ENCODE measurements at regions not wholly inside any gene's neighbourhood (a gene's known extent, or its start where the extent isn't known, plus 50 kb on each side); places are given as distances from the start of the nearest gene placed in this dataset.

DNA sequence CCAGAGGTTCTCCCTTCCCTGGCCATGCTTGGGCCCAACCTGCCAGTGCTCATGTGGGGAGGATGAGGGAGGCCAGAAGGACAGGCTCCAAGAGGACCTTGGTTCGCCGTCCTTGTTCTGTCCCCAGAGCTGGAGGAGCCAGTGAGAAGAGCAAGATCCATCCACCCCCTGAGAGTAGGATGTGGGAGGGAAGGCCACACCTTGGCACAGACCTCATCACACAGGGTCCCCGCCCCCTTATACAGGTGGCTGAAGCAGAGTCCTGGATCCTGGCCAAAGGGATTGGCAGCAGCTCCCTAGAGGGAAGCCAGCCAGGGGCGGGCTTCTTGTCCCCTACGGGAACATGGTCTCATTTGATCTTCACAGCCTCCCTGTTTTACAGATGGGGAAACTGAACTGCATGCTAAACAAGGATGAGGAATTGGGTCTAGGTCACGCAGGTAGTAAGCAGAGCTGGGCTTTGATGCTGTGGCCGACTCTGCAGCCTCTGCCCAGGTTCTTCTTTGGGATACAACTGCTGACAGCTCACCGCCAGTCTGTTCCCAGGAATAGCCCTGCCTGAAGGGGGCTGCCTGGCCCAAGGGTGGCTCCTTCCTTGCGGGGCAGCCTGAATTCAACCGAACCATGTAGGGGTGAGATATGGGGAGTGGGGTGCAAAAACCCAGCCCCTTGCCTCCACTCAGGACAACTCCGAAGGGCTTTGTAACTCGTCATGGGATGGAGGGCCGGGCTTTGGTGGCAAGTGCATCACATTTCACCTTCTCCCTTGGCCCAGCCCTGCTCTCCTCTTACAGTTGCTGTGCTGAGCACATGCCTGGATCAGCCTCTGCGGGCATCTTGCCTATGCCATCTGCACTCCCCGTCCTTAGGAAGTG, 62.2 kb upstream of the KDM7A start:
- H3K36me3 ChIP-seq (ENCODE audit: insufficient read depth, low read length), result no peaks in the 10 kb centered on the region
- H3K4me3 ChIP-seq (ENCODE audit: low read length), result no peak overlapping the region
- no peak overlapping the region for H3K4me2 ChIP-seq (ENCODE audit: low read length)
- peaks cover 68% of the 10 kb centered on the region for H3K27me3 ChIP-seq (ENCODE audit: control insufficient read depth, insufficient read depth, low read length)
- no peaks in the 10 kb centered on the region for H3K4me1 ChIP-seq (ENCODE audit: control insufficient read depth, insufficient read depth, low read length)
- no peak overlapping the region for H3K9ac ChIP-seq (ENCODE audit: low read depth, low read length)
- no peaks in the 10 kb centered on the region for H3K9me3 ChIP-seq (replicated peaks; ENCODE audit: low read length)

DNA sequence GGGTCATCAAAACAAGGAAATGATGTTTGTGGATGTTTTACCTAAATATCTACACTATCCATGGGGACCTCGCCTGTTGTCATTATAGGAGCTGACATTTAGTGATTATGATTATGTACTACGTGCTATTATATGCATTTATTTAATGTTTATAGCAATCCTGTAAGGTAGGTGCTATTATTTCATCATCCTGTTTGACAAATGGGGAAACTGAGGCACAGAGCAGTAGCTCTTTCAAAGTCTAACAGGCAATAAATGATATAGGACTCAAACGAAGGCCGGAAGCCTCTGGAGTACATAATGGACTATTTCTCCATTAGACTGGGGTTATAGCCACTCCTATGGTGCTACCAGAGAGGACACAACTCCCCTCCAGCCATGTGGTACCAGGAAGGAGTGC, 60.6 kb upstream of the KDM7A start:
- Histone ChIP-seq H3K27me3 (ENCODE audit: control insufficient read depth, insufficient read depth, low read length) (peaks cover 70% of the 10 kb centered on the region), H3K9me3 (replicated peaks; ENCODE audit: low read length) (no peaks in the 10 kb centered on the region), H3K4me3 (ENCODE audit: low read length) (no peak overlapping the region), H3K36me3 (ENCODE audit: insufficient read depth, low read length) (no peaks in the 10 kb centered on the region), H3K9ac (ENCODE audit: low read depth, low read length) (no peak overlapping the region), H3K4me1 (ENCODE audit: control insufficient read depth, insufficient read depth, low read length) (no peaks in the 10 kb centered on the region), H3K4me2 (ENCODE audit: low read length) (no peak overlapping the region)

DNA sequence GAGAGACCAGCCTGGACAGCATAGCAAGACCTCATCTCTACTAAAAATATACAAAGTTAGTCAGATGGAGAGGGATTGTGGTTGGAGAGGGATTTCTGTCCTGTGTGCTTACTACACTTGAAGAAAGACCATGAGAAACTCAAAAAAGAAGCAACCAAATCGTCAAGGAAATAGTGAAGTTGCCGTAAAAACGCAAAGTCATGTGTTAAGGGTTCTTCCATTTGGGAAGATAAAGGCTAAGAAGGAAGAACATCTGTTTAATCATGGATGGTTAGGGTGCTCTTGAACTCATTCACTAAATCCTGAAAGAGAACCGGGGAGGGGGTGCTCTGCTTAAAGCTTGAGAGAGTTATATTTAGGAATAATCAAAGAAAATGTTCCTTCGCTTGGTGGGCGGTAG, 59.8 kb upstream of the KDM7A start:
- no peaks in the 10 kb centered on the region for H3K36me3 ChIP-seq (ENCODE audit: insufficient read depth, low read length)
- no peaks in the 10 kb centered on the region for H3K4me1 ChIP-seq (ENCODE audit: control insufficient read depth, insufficient read depth, low read length)
- H3K9ac ChIP-seq (ENCODE audit: low read depth, low read length), result no peak overlapping the region
- H3K4me3 ChIP-seq (ENCODE audit: low read length), result no peak overlapping the region
- H3K4me2 ChIP-seq (ENCODE audit: low read length), result no peak overlapping the region
- peaks cover 69% of the 10 kb centered on the region for H3K27me3 ChIP-seq (ENCODE audit: control insufficient read depth, insufficient read depth, low read length)
- no peaks in the 10 kb centered on the region for H3K9me3 ChIP-seq (replicated peaks; ENCODE audit: low read length)

DNA sequence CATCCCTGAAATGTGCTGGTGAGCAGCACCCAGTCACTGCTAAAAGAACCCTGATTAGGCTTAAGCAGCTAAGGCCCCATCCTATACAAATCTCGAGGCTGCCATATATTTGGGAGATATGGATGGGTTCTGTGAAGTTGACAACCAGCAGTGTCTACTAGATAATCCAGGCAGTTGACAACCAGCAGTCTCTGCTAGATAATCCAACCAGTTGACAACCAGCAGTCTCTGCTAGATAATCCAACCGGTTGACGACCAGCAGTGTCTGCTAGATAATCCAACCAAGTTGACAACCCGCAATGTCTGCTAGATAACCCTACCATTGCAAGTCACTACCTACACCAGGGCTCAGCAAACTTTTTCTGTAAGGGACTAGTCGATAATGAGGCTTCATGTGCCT, 58.3 kb upstream of the KDM7A start:
- no peak overlapping the region for H3K4me3 ChIP-seq (ENCODE audit: low read length)
- no peak overlapping the region for H3K4me2 ChIP-seq (ENCODE audit: low read length)

DNA sequence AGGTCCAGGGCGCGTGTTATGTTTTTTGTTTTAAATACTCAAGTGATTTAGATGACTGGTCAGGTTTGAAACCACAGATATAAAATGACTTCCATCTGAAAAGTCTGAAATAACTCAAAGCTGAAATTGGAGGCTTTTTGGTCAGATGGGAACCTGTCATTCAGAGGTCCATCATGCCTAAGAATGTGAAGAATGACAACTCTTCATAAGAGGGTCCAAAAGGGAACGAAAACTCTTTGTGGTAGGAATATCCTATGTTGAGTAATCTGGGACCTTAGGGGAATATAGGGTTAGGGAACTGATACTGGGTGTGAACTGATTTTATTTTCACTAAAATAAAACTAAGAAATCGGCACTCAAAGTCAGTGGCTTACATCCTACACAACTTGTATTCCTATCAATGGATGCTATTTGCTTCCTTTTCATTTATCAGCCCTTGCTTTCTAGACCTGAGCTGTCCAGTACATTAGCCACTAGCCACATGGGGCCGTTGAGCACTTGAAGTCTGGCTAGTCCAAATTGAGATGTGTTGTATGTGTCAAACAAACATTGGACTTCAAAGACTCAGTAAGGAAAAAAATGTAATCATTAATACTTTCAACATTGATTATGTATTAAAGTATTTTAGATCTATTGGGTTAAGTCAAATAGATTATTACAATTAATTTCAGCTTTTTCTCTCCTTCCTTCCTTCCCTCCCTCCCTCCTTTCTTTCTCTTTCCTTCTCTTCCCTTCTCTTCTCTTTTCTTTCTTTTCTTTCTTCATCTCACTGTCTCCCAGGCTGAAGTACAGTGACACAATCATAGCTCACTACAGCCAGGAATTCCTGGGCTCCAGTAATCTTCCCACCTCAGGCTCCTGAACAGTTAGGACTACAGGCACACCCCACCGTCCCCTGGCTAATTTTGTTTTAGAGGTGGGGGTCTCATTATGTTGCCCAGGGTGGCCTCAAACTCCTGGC, 56.5 kb upstream of the KDM7A start:
- Histone ChIP-seq H3K9me3 (replicated peaks; ENCODE audit: low read length) (no peaks in the 10 kb centered on the region), H3K36me3 (ENCODE audit: insufficient read depth, low read length) (no peaks in the 10 kb centered on the region), H3K4me2 (ENCODE audit: low read length) (no peak overlapping the region), H3K4me3 (ENCODE audit: low read length) (no peak overlapping the region), H3K27me3 (ENCODE audit: control insufficient read depth, insufficient read depth, low read length) (peaks cover 70% of the 10 kb centered on the region), H3K4me1 (ENCODE audit: control insufficient read depth, insufficient read depth, low read length) (peaks cover 14% of the 10 kb centered on the region), H3K9ac (ENCODE audit: low read depth, low read length) (no peak overlapping the region)

More for the DNA sequence above, 58.3 kb upstream of the KDM7A start:
- Histone ChIP-seq H3K4me1 (ENCODE audit: control insufficient read depth, insufficient read depth, low read length) (peaks cover 14% of the 10 kb centered on the region), H3K27me3 (ENCODE audit: control insufficient read depth, insufficient read depth, low read length) (peaks cover 75% of the 10 kb centered on the region), H3K36me3 (ENCODE audit: insufficient read depth, low read length) (no peaks in the 10 kb centered on the region), H3K9me3 (replicated peaks; ENCODE audit: low read length) (no peaks in the 10 kb centered on the region), H3K9ac (ENCODE audit: low read depth, low read length) (no peak overlapping the region)

DNA sequence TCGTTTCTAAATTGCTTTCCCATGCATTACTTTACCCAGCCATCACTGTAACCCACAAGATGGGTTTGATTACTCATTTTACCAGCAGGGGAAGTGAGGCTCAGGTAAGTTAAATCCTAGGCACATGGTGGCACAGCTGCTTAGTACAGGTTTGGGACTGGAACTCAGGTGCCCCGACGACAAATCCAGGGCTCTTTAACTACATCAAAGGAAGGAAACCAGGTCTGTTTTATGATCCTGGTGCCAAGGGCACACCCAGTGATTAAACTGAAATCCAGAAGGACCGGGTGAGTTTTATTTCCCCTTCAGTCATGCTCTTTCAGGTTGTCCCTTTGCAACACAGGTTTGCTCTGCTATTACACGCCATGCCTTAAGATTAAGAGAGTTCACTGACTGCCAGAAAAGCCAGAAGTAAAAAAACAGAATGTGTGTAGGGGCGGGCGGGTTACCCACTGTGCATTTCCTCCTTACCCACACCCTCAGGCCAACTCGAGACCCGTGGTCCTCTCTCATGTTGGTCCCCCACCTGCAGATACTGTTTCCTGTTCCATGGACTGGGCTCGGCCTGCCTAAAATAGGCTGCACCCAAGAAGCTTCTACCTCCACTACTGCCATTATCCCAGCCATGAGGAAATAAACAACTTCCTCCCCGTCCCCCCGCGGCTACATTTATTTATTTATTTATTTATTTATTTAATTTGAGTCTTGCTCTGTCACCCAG, 55.1 kb upstream of the KDM7A start:
- H3K9ac ChIP-seq (ENCODE audit: low read depth, low read length), result no peak overlapping the region
- H3K4me3 ChIP-seq (ENCODE audit: low read length), result peak overlapping the region; percentile 71

DNA sequence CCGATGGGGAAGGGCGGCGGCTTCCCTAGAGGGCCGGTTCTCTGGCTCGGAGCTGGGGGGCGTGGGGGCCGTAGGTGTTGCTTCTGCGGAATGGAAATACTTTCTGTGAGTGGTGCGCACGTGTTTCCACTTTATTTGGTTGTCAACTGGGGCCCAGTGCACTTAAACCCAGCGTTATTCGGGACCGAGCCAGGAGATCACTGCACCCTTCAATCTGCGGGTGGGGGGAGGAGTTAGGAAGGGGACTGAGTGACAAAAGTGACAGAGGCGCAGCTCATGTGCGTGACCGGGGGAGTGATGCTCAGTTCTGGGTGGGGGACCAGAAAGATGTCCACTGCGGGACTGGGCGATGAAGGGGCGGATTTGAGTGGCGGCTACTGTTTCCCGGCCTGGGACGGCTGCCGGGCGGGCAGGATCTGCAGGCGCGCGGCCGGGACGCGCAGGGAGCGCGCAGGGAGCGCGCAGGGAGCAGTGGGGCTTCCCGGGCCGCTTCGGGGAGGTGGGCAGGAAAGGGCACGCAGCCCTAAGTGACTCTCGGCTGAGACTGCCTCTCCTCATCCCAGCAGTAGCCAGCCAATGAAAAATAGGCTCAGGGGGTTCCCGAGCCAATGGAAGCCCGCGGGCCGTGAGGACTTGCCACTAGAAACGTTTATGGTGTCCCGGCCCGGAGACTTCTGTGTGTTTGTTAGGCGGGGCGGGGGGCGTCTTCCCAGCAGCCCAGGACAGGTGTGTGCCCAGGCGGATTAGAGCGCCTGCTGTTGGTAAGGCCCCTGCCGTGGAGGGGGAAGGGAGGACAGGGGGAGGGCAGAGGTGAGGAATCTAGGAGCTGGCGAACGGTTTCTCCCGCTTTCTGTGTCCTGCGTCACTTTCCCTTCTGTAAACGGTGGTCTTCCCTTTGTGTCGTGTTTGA, 54.3 kb upstream of the KDM7A start:
- H3K9ac ChIP-seq (ENCODE audit: low read depth, low read length), result peak overlapping the region; percentile 12
- peaks cover 62% of the 10 kb centered on the region for H3K27me3 ChIP-seq (ENCODE audit: control insufficient read depth, insufficient read depth, low read length)
- H3K4me2 ChIP-seq (ENCODE audit: low read length), result peak overlapping the region; percentile 78
- no peaks in the 10 kb centered on the region for H3K9me3 ChIP-seq (replicated peaks; ENCODE audit: low read length)
- peaks cover 14% of the 10 kb centered on the region for H3K4me1 ChIP-seq (ENCODE audit: control insufficient read depth, insufficient read depth, low read length)
- H3K36me3 ChIP-seq (ENCODE audit: insufficient read depth, low read length), result no peaks in the 10 kb centered on the region
- H3K4me3 ChIP-seq (ENCODE audit: low read length), result peak overlapping the region; percentile 71

More for the DNA sequence above, 55.1 kb upstream of the KDM7A start:
- H3K27me3 ChIP-seq (ENCODE audit: control insufficient read depth, insufficient read depth, low read length), result peaks cover 68% of the 10 kb centered on the region
- H3K9me3 ChIP-seq (replicated peaks; ENCODE audit: low read length), result no peaks in the 10 kb centered on the region
- peaks cover 14% of the 10 kb centered on the region for H3K4me1 ChIP-seq (ENCODE audit: control insufficient read depth, insufficient read depth, low read length)
- H3K4me2 ChIP-seq (ENCODE audit: low read length), result peak overlapping the region; percentile 78
- no peaks in the 10 kb centered on the region for H3K36me3 ChIP-seq (ENCODE audit: insufficient read depth, low read length)

DNA sequence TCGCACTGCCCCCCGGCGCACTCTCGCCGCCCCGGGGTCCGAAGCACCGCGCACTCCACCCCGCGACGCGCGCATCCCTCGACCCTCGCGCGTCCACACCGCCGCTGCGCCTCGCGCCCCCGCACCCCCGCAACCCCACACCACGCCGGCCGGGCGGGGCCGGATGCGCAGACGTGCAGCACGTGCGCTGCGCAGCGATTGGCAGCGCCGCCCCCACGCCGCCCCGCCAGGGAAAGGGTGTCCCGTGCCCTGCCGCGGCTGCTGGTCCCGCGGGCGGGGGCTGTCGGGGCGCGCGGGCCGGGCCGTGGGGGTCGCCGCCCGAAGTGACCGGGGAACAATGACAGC, 53.7 kb upstream of the KDM7A start:
- Histone ChIP-seq H3K36me3 (ENCODE audit: insufficient read depth, low read length) (no peaks in the 10 kb centered on the region), H3K4me2 (ENCODE audit: low read length) (peak overlapping the region; percentile 78), H3K4me3 (ENCODE audit: low read length) (peak overlapping the region; percentile 71), H3K27me3 (ENCODE audit: control insufficient read depth, insufficient read depth, low read length) (peaks cover 57% of the 10 kb centered on the region), H3K4me1 (ENCODE audit: control insufficient read depth, insufficient read depth, low read length) (peaks cover 14% of the 10 kb centered on the region), H3K9me3 (replicated peaks; ENCODE audit: low read length) (no peaks in the 10 kb centered on the region), H3K9ac (ENCODE audit: low read depth, low read length) (peak overlapping the region; percentile 12)

DNA sequence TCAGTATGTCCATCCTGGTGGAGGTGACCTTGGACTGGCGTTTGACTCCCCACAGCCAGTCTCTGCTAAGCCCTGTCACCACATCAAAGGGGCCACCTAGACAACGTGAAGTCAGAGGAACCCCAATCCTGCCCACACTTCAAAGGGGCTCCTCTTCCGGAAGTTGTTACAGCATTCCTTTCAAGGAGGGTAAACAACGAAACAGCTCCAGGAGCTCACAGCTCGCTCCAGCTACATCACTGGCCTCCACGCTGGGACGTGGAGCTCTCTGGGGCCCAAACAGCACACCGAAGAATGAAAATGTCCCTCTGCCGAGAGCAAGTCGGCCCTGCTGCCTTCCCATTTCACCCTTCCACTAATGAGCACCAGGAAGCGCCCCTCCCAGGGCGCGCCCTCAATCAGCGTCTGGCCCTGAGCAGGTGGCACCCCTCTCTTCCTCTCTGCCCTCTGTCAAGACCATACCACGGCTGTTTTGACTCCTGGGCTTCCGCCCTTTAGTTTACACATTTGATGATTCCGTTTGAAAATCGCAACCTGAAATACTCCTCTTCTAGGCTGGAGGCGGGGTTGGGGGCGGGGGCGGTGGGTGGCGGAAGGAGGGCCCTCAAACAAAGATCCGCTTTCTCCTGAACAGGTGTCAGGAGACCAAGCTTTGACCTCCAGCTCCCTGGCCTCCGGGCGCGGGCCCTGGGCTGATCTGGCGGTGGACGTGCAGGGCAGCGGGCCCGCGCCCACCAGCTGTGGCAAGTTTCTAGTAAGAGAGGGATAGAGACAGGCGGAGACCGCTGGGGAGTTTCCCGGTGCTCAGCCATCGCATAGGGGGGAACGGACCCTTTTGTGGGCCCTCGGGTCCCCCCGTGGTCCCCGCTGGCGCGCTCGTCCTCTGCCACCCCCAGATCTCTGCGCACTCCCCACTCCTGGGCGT, 53.1 kb upstream of the KDM7A start:
- Histone ChIP-seq H3K4me1 (ENCODE audit: control insufficient read depth, insufficient read depth, low read length) (peaks cover 14% of the 10 kb centered on the region), H3K36me3 (ENCODE audit: insufficient read depth, low read length) (no peaks in the 10 kb centered on the region), H3K9me3 (replicated peaks; ENCODE audit: low read length) (no peaks in the 10 kb centered on the region), H3K9ac (ENCODE audit: low read depth, low read length) (no peak overlapping the region), H3K27me3 (ENCODE audit: control insufficient read depth, insufficient read depth, low read length) (peaks cover 50% of the 10 kb centered on the region), H3K4me3 (ENCODE audit: low read length) (peak overlapping the region; percentile 71), H3K4me2 (ENCODE audit: low read length) (peak overlapping the region; percentile 78)

DNA sequence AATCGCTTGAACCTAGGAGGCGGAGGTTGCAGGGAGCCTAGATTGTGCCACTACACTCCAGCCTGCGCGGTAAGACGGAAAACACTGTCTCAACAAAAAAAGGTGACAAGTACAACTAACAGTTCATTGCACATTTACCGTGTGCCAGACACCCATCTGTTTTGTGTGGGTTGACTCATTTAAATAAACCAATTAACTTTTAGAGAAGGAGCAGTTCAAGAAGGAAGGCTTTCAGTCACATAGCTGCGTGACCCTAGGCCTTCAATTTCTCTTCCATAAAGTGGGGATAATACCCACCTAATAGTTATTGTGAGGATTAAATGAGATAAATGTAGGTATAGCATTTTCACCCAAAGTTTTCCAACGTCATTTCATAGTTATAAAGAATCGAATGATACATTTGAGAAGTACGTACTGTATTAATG, 52.3 kb upstream of the KDM7A start:
- Histone ChIP-seq H3K4me2 (ENCODE audit: low read length) (no peak overlapping the region), H3K4me1 (ENCODE audit: control insufficient read depth, insufficient read depth, low read length) (peaks cover 14% of the 10 kb centered on the region), H3K36me3 (ENCODE audit: insufficient read depth, low read length) (no peaks in the 10 kb centered on the region), H3K9me3 (replicated peaks; ENCODE audit: low read length) (no peaks in the 10 kb centered on the region), H3K27me3 (ENCODE audit: control insufficient read depth, insufficient read depth, low read length) (peaks cover 51% of the 10 kb centered on the region), H3K4me3 (ENCODE audit: low read length) (no peak overlapping the region), H3K9ac (ENCODE audit: low read depth, low read length) (no peak overlapping the region)

Data from skeletal muscle satellite cell (primary cell).